HepG2 (cell line): ENCODE measurements at regions not wholly inside any gene's neighbourhood (a gene's known extent, or its start where the extent isn't known, plus 50 kb on each side); places are given as distances from the start of the nearest gene placed in this dataset.

ENCODE experiments used
- ATAC-seq: fragments of 200-7000 bp; cut with Tn5 transposase; 3 replicates; pipeline ENCODE4 v1.9.1; 2020; ENCODE audit warnings: mild to moderate bottlenecking, moderate library complexity
- BruUV-seq: library from RNA; stranded (reverse); fragments of 400-500 nt; replicated peaks from 2 replicates; lab custom pipeline; 2021; lab: Mats Ljungman, UMichigan
- CTCF ChIA-PET: fragments of 300-600 bp; formaldehyde crosslinking; extraction: SDS; loops from one replicate; lab custom pipeline; 2021; ENCODE audit warnings: low total read pairs, inconsistent platforms, low intra/inter-chr PET ratio; lab: Yijun Ruan, JAX
- POLR2A ChIA-PET: fragments of 350-600 bp; sonication (Branson Sonifier 250); formaldehyde crosslinking; loops from one replicate; lab custom pipeline; 2020; ENCODE audit warnings: antibody characterized with exemption, inconsistent platforms; lab: Yijun Ruan, JAX
- DNase-seq: peaks from one replicate; pipeline ENCODE4 v3.0.0-alpha.2; 2015; ENCODE audit warnings: low spot score
- FAIRE-seq: peaks from 3 replicates; lab custom pipeline; 2011; peaks lifted over from hg19 to GRCh38; lab: Jason Lieb, UNC
- H2AFZ ChIP-seq: one replicate; pipeline ENCODE4 v1.6.1; 2011; ENCODE audit warnings: low read length, inconsistent platforms
- H3K27ac ChIP-seq: fragments of 300-600 bp; 3 replicates; pipeline ENCODE4 v1.8.0; 2011; ENCODE audit warnings: mixed run types, mild to moderate bottlenecking, mixed read lengths, low read length, inconsistent platforms; ENCODE audit not compliant: insufficient read depth; ENCODE audit errors: extremely low read length
- H3K27me3 ChIP-seq, 2 experiments: fragments of 200-600 bp in 1 of 2; 2 replicates in 1 of 2; 3 replicates in 1 of 2; pipeline versions ENCODE4 v1.6.0 to v1.8.0; 2011; ENCODE audit warnings: low read length in 2 of 2, mild to moderate bottlenecking in 2 of 2, moderate library complexity in 2 of 2, inconsistent platforms in 1 of 2; ENCODE audit not compliant: insufficient read depth in 2 of 2, control insufficient read depth in 1 of 2
- H3K36me3 ChIP-seq, 2 experiments: fragments of 200-600 bp in 1 of 2; replicated peaks in 1 of 2; 2 replicates in 1 of 2; 3 replicates in 1 of 2; pipeline versions ENCODE4 v1.5.1 to v1.8.0; 2011; ENCODE audit warnings: low read length in 2 of 2, inconsistent platforms in 1 of 2; ENCODE audit not compliant: insufficient read depth in 2 of 2, control insufficient read depth in 1 of 2
- H3K4me1 ChIP-seq: 2 replicates; pipeline ENCODE4 v1.5.1; 2012; ENCODE audit warnings: low read length, inconsistent platforms; ENCODE audit not compliant: insufficient read depth
- H3K4me2 ChIP-seq: 2 replicates; pipeline ENCODE4 v1.6.0; 2011; ENCODE audit warnings: low read depth, low read length, inconsistent platforms
- H3K4me3 ChIP-seq, 3 experiments: fragments of 200-600 bp in 1 of 3; sonication (generic), shearing (Covaris generic) in 1 of 3; replicated peaks in 1 of 3; 2 replicates each; pipeline ENCODE4 v1.5.1; 2011 to 2016; ENCODE audit warnings: low read length in 3 of 3, inconsistent platforms in 2 of 3, low read depth in 2 of 3, mild to moderate bottlenecking in 2 of 3, control low read depth in 1 of 3, mixed read lengths in 1 of 3; ENCODE audit not compliant: insufficient read depth in 1 of 3
- H3K79me2 ChIP-seq: one replicate; pipeline ENCODE4 v1.6.1; 2011; ENCODE audit warnings: low read length, inconsistent platforms; ENCODE audit not compliant: insufficient read depth
- H3K9ac ChIP-seq: 2 replicates; pipeline ENCODE4 v1.6.0; 2011; ENCODE audit warnings: mild to moderate bottlenecking, low read depth, low read length, inconsistent platforms; ENCODE audit not compliant: insufficient read depth
- H3K9me3 ChIP-seq: 2 replicates; pipeline ENCODE4 v1.5.1; 2012; ENCODE audit warnings: mild to moderate bottlenecking, low read length
- H4K20me1 ChIP-seq: 2 replicates; pipeline ENCODE4 v1.6.0; 2011; ENCODE audit warnings: inconsistent platforms, mild to moderate bottlenecking, low read length, moderate library complexity; ENCODE audit not compliant: insufficient read depth
- DNMT1 ChIP-seq: sonication (generic); formaldehyde crosslinking; IDR thresholded peaks from 2 replicates; pipeline ENCODE4 v1.5.1; 2020; ENCODE audit warnings: mild to moderate bottlenecking, missing genetic modification reagents
- ELF4 ChIP-seq: sonication (generic); formaldehyde crosslinking; IDR thresholded peaks from 2 replicates; pipeline ENCODE4 v1.5.0; 2020; ENCODE audit warnings: missing genetic modification reagents, mild to moderate bottlenecking, moderate library complexity, borderline replicate concordance
- ESRRA ChIP-seq: sonication (generic); formaldehyde crosslinking; IDR thresholded peaks from 2 replicates; pipeline ENCODE4 v1.5.1; 2020; ENCODE audit warnings: mild to moderate bottlenecking, low read depth, missing genetic modification reagents
- HMG20A ChIP-seq: IDR thresholded peaks from 2 replicates; pipeline ENCODE4 v1.6.1; 2016; ENCODE audit warnings: borderline replicate concordance
- KDM1A ChIP-seq: IDR thresholded peaks from 2 replicates; pipeline ENCODE4 v1.6.1; 2016; ENCODE audit warnings: missing compliant biosample characterization
- NFATC3 ChIP-seq: sonication (generic); formaldehyde crosslinking; IDR thresholded peaks from 2 replicates; pipeline ENCODE4 v1.5.1; 2020; ENCODE audit warnings: mild to moderate bottlenecking, missing genetic modification reagents
- SOX6 ChIP-seq, 2 experiments: fragments of 450-650 bp in 1 of 2; sonication (generic) in 1 of 2; formaldehyde crosslinking in 1 of 2; IDR thresholded peaks; 2 replicates each; pipeline versions ENCODE4 v1.4.0 to v1.6.1; 2017 to 2020; ENCODE audit warnings: antibody characterized with exemption in 1 of 2, mild to moderate bottlenecking in 1 of 2, missing genetic modification reagents in 1 of 2
- SP5 ChIP-seq: IDR thresholded peaks from 2 replicates; pipeline ENCODE4 v1.6.1; 2016; ENCODE audit warnings: low read depth, borderline replicate concordance
- SYNCRIP ChIP-seq: fragments of 200-400 bp; formaldehyde crosslinking; IDR thresholded peaks from 2 replicates; pipeline ENCODE4 v1.6.1; 2018; ENCODE audit warnings: mild to moderate bottlenecking, low read depth, low read length; ENCODE audit not compliant: insufficient read depth
- TSC22D2 ChIP-seq: sonication (generic); formaldehyde crosslinking; IDR thresholded peaks from 2 replicates; pipeline ENCODE4 v1.5.1; 2020; ENCODE audit warnings: missing genetic modification reagents, mild to moderate bottlenecking, borderline replicate concordance
- ZNF709 ChIP-seq: sonication (generic); formaldehyde crosslinking; IDR thresholded peaks from 2 replicates; pipeline ENCODE4 v1.5.0; 2020; ENCODE audit warnings: mild to moderate bottlenecking, missing genetic modification reagents
- ZNF879 ChIP-seq: sonication (generic); formaldehyde crosslinking; IDR thresholded peaks from 2 replicates; pipeline ENCODE4 v1.8.1; 2023; ENCODE audit warnings: missing genetic modification reagents
- ZSCAN29 ChIP-seq: sonication (generic); formaldehyde crosslinking; conservative IDR thresholded peaks from 2 replicates; pipeline ENCODE4 v1.4.0; 2020; ENCODE audit warnings: mild to moderate bottlenecking, missing genetic modification reagents
- WGBS: methylation state at CpG from one replicate; pipeline ENCODE4 v1.1.6; 2017; ENCODE audit warnings: low lambda C conversion rate; 5-methylcytosine and 5-hydroxymethylcytosine counted together
- in situ Hi-C: cut with HindIII; loops from 2 replicates; pipeline ENCODE4 v1.10.0; 2017; ENCODE audit warnings: low pct_unique_long_range_greater_than_20kb; ENCODE audit not compliant: extremely low pct_ligation_motif_present
- intact Hi-C: fragments of 100-400 bp; cut with micrococcal nuclease; formaldehyde crosslinking; loops from one replicate; pipeline ENCODE4 v1.10.0; 2022; ENCODE audit not compliant: unreplicated experiment
- TF ChIP-seq, protein P1 (sequence below): IDR thresholded peaks from 2 replicates; pipeline ENCODE4 v1.6.1; 2016
- TF ChIP-seq, protein P2 (sequence below): sonication (generic); formaldehyde crosslinking; IDR thresholded peaks from 2 replicates; pipeline ENCODE4 v1.9.0; 2021; ENCODE audit warnings: missing genetic modification reagents, mild to moderate bottlenecking, borderline replicate concordance
- TF ChIP-seq, protein P3 (sequence below): sonication (generic); formaldehyde crosslinking; IDR thresholded peaks from 2 replicates; pipeline ENCODE4 v1.5.0; 2020; ENCODE audit warnings: mild to moderate bottlenecking, missing genetic modification reagents
- TF ChIP-seq, protein P4 (sequence below): sonication (generic); formaldehyde crosslinking; IDR thresholded peaks from 2 replicates; pipeline ENCODE4 v1.8.0; 2022; ENCODE audit warnings: low read depth, missing genetic modification reagents
- TF ChIP-seq, protein P5 (sequence below): IDR thresholded peaks from 2 replicates; pipeline ENCODE4 v1.6.1; 2012; ENCODE audit warnings: low read depth, low read length, improper control_type of control experiment

DNA sequence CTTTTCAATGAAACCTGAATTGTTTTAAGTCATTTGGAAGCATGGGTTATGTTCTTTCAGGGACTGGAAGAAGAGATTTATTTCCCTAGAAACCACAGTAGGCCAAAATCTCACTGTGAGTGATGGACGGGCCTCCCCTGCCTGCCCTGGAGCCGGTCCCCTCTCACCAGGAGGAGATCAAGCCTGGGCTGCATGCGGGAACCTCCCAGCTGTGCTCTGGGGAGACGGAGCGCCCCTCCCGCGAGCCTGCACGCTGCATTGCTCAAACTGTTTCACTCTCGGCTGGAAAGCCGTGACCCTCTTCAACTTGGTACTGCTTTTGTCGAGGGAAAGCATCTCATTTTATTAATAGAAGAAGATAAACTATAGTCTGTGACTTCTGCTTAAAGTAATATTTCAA lies 85.4 kb downstream of the IRX2 start (continued):
- TF ChIP-seq, protein P1, sequence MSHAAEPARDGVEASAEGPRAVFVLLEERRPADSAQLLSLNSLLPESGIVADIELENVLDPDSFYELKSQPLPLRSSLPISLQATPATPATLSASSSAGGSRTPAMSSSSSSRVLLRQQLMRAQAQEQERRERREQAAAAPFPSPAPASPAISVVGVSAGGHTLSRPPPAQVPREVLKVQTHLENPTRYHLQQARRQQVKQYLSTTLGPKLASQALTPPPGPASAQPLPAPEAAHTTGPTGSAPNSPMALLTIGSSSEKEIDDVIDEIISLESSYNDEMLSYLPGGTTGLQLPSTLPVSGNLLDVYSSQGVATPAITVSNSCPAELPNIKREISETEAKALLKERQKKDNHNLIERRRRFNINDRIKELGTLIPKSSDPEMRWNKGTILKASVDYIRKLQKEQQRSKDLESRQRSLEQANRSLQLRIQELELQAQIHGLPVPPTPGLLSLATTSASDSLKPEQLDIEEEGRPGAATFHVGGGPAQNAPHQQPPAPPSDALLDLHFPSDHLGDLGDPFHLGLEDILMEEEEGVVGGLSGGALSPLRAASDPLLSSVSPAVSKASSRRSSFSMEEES (CRISPR knock-in tag): no peak
- no peak for TF ChIP-seq DNMT1
- no peak for TF ChIP-seq SP5 (CRISPR knock-in tag)
- TF ChIP-seq SYNCRIP: no peak
- TF ChIP-seq, protein P2, sequence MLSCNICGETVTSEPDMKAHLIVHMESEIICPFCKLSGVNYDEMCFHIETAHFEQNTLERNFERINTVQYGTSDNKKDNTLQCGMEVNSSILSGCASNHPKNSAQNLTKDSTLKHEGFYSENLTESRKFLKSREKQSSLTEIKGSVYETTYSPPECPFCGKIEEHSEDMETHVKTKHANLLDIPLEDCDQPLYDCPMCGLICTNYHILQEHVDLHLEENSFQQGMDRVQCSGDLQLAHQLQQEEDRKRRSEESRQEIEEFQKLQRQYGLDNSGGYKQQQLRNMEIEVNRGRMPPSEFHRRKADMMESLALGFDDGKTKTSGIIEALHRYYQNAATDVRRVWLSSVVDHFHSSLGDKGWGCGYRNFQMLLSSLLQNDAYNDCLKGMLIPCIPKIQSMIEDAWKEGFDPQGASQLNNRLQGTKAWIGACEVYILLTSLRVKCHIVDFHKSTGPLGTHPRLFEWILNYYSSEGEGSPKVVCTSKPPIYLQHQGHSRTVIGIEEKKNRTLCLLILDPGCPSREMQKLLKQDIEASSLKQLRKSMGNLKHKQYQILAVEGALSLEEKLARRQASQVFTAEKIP: no peak
- TF ChIP-seq ZNF879: no peak
- TF ChIP-seq ZSCAN29: no peak

DNA sequence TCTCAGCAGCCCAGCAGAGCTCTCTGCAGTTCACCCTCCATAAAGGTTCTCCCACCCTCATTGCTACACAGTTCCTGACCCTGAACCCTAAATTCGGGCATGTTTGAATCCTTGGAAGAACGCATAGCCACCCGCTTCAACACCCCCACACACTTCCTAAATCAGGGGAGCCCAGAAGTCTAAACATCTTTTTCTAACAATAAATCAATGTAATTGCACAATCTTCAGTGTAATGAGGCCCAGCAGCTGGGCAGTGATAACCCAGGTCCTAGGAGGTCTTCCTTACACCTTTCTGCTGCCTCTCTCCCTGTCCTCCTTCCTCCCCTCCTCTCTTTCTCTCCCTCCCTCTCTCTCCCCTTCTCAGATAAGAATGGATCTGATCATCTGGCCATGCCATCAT lies 88.0 kb downstream of the IRX2 start:
- no peak overlapping the region for H3K4me2 ChIP-seq
- in situ Hi-C loops (no loop called here), intact Hi-C loops (no loop called here)
- no TSS peak for BruUV-seq
- CTCF ChIA-PET: no interaction called here
- no peaks in the 10 kb centered on the region for H3K79me2 ChIP-seq
- no peaks in the 10 kb centered on the region for H3K9me3 ChIP-seq
- H3K4me3 ChIP-seq: no peak overlapping the region
- DNase-seq: no peak
- 17% methylated on average over 3 of the region's 3 CpGs for WGBS
- H3K27me3 ChIP-seq: peaks cover 0 to 43% of the 10 kb centered on the region in 2 experiments; a peak in 3 of 5 replicates
- no peaks in the 10 kb centered on the region for H4K20me1 ChIP-seq
- no peak for ATAC-seq
- H2AFZ ChIP-seq: no peak overlapping the region
- POLR2A ChIA-PET: no interaction called here
- no peak overlapping the region for H3K27ac ChIP-seq
- no peak for FAIRE-seq
- no peaks in the 10 kb centered on the region for H3K36me3 ChIP-seq
- no peak overlapping the region for H3K9ac ChIP-seq
- H3K4me1 ChIP-seq: no peaks in the 10 kb centered on the region
- TF ChIP-seq ELF4 (no peak), ESRRA (CRISPR knock-in tag) (no peak), ZNF709 (CRISPR knock-in tag) (no peak), NFATC3 (CRISPR knock-in tag) (no peak), KDM1A (no peak), HMG20A (CRISPR knock-in tag) (no peak), TSC22D2 (CRISPR knock-in tag) (no peak), SOX6 (IDR thresholded peaks at IDR 0.05) (no peak), SOX6 (CRISPR knock-in tag; IDR thresholded peaks at IDR 0.05) (no peak)
- TF ChIP-seq, protein P3, sequence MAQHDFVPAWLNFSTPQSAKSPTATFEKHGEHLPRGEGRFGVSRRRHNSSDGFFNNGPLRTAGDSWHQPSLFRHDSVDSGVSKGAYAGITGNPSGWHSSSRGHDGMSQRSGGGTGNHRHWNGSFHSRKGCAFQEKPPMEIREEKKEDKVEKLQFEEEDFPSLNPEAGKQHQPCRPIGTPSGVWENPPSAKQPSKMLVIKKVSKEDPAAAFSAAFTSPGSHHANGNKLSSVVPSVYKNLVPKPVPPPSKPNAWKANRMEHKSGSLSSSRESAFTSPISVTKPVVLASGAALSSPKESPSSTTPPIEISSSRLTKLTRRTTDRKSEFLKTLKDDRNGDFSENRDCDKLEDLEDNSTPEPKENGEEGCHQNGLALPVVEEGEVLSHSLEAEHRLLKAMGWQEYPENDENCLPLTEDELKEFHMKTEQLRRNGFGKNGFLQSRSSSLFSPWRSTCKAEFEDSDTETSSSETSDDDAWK (CRISPR knock-in tag): no peak
- TF ChIP-seq, protein P4, sequence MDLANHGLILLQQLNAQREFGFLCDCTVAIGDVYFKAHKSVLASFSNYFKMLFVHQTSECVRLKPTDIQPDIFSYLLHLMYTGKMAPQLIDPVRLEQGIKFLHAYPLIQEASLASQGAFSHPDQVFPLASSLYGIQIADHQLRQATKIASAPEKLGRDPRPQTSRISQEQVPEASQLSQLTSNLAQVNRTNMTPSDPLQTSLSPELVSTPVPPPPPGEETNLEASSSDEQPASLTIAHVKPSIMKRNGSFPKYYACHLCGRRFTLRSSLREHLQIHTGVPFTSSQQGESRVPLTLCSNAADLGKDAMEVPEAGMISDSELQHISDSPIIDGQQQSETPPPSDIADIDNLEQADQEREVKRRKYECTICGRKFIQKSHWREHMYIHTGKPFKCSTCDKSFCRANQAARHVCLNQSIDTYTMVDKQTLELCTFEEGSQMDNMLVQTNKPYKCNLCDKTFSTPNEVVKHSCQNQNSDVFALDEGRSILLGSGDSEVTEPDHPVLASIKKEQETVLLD (CRISPR knock-in tag): no peak
- TF ChIP-seq, protein P5, sequence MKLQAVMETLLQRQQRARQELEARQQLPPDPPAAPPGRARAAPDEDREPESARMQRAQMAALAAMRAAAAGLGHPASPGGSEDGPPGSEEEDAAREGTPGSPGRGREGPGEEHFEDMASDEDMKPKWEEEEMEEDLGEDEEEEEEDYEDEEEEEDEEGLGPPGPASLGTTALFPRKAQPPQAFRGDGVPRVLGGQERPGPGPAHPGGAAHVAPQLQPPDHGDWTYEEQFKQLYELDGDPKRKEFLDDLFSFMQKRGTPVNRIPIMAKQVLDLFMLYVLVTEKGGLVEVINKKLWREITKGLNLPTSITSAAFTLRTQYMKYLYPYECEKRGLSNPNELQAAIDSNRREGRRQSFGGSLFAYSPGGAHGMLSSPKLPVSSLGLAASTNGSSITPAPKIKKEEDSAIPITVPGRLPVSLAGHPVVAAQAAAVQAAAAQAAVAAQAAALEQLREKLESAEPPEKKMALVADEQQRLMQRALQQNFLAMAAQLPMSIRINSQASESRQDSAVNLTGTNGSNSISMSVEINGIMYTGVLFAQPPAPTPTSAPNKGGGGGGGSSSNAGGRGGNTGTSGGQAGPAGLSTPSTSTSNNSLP: no peak
